Uterus (tissue), 2 donors: ENCODE measurements at regions not wholly inside any gene's neighbourhood (a gene's known extent, or its start where the extent isn't known, plus 50 kb on each side); places are given as distances from the start of the nearest gene placed in this dataset.

Experiments
- POLR2A ChIP-seq, 2 donors: fragments of 450-650 bp; IDR thresholded peaks; one replicate each; pipeline ENCODE4 v1.6.1; 2016; ENCODE audit warnings: antibody characterized with exemption in 2 of 2, mild to moderate bottlenecking in 1 of 2, moderate library complexity in 1 of 2
- TF ChIP-seq, protein P1 (sequence below), 4 experiments: fragments of 200-600 bp in 2 of 4; fragments of 450-650 bp in 2 of 4; sonication (generic) in 2 of 4; IDR thresholded peaks; one replicate each; pipeline ENCODE4 v1.5.1; 2016 to 2019; ENCODE audit warnings: antibody characterized with exemption in 4 of 4, mild to moderate bottlenecking in 2 of 4, moderate library complexity in 1 of 4

DNA sequence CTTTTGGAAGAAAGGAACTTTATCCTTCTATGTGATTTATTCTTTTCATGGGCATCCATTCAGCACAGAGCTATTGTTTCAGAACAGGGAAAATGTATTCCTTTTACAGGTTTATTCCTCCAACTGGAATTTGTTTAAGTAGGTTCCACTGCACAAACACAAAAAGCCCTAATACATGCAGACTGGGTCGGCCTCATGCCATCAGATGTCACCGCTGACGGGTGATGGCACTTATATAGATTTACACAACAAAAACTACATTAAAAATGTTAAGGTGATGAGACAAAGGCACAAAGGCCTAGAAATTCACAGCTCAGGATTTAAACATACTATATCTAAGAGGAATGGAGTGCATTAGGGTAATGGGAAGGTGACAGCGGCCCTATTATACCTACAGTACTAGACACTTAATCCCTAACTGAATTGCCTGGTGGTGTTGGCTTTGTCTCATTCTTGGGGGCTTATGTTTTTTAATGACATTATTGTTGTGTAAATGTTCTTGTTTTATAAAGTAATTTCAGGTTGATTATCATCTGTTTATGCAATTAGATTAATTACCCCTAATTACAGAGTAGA is 276.4 kb upstream of the PSMD7 start:
- TF ChIP-seq POLR2A (IDR thresholded peaks at IDR 0.05), result no peak
- TF ChIP-seq, protein P1, sequence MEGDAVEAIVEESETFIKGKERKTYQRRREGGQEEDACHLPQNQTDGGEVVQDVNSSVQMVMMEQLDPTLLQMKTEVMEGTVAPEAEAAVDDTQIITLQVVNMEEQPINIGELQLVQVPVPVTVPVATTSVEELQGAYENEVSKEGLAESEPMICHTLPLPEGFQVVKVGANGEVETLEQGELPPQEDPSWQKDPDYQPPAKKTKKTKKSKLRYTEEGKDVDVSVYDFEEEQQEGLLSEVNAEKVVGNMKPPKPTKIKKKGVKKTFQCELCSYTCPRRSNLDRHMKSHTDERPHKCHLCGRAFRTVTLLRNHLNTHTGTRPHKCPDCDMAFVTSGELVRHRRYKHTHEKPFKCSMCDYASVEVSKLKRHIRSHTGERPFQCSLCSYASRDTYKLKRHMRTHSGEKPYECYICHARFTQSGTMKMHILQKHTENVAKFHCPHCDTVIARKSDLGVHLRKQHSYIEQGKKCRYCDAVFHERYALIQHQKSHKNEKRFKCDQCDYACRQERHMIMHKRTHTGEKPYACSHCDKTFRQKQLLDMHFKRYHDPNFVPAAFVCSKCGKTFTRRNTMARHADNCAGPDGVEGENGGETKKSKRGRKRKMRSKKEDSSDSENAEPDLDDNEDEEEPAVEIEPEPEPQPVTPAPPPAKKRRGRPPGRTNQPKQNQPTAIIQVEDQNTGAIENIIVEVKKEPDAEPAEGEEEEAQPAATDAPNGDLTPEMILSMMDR (IDR thresholded peaks at IDR 0.05), result no peak
